ENCODE measurements at regions not wholly inside any gene's neighbourhood (a gene's known extent, or its start where the extent isn't known, plus 50 kb on each side); places are given as distances from the start of the nearest gene placed in this dataset.
"Not testable (repeated sequence)": the region's sequence is repeated elsewhere in the genome, so short reads cannot be mapped to it uniquely, and the experiment has no call there.

DNA sequence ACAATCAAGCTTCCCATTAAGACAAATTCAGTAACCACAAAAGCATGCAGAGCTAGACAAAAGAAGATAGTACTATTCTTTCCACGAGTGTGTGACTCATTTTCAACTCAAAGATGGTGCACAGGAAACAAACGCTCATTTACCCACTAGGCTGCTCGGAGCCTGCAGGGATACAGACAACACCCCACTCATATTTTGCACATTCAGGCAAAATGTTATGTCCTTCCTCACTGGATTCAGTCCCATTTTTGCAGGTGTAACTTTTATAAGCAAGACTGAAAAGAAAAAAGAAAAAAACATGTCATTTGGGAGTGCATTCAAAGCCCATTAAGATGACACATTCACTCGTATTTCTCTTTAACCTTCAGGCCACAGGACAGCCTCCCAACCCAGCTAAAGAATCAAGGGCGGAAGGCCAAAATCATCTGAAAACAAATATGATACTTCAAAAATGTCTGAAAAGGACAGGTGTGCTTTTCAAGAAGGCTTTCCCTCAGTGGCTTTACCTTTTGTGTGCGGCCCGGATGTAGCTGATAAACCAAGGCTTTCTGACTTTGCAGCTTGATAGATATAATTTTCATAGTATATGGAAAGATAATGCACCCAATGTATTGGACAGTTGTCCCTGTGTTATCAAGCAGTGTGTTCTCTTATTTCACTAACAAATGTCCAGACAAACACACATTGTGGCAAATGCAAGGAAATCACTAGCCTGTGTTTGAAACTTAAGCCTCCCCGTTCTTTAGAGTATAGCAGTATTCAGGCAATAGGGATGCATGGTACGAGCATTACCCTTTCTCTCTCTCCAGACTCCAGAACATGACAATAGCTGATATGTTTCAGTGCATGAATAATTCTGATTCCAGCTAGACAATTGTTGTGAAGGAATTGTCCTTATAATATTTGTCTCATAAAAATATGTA, 147.8 kb upstream of the KRR1 start:
- DNase-seq = no peak

DNA sequence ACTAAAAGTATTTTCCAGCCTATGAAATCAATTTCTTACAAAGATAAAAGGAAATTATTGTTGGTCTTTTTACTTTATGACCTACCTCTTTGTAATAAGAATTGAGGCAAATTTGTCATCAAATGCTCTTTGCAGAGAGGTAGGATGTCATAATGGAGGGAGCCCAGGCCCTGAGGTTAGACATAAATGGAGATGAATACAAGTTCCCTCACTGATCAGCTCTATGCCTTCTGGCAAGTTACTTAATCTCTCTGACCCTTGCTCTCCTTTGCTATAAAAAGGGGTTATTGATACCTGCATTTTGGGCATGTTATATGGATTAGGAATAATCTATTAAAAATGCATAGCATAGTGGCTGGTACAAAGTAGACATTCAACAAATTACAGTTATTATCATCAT, 146.9 kb upstream of the KRR1 start:
- no peak for DNase-seq

DNA sequence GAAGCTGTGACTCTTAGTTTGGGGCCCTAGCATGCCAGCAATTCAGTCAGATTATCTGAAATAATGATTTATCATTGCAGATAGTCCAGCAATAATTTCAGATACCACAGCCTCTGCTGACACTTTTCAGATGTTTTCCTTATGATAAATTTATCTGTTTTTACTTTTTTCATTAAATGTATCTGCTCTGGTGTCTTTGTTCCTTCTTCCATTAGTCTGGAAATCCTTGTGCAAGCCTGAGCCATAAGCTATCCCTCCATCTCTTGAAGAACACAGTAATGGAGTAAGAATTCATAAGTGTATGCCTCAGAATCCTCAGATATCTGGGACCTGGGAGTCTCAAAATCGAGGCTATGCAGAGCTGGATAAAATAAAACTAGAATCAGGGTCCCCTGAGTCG, 146.4 kb upstream of the KRR1 start:
- DNase-seq = no peak

DNA sequence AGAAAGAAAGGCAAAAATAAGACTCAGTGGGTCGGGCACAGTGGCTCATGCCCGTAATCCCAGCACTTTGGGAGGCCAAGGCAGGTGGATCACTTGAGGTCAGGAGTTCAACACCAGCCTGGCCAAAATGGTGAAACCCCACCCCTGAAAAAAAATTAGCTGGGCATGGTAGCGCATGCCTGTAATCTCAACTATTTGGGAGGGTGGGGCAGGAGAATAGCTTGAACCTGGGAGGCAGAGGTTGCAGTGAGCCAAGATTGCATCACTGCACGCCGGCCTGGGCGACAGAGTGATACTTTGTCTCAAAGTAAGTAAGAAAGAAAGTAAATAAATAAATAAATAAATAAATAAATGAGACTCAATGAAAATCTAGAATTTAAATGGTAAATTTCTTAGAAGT, 145.9 kb upstream of the KRR1 start:
- not testable (repeated sequence) for DNase-seq

DNA sequence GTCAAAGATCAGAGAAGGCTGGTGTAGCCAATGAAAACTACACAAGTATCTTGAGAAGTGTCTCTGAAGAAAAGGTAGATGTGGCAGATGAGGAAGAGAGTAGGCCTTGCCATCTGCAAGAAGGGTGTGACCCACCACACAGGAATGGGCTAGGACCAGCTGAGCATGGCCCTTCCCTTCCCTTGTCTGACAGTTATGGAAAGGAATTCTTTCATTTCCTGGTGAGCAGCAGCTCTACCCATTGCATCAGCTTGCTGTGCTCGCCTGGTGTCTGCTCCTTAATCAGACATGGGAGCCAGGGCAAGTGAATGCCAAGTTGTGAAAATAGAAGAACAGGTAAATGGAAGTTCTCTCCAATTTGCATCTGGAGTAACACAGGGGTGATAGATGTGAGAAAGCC, 145.2 kb upstream of the KRR1 start:
- no peak for DNase-seq

DNA sequence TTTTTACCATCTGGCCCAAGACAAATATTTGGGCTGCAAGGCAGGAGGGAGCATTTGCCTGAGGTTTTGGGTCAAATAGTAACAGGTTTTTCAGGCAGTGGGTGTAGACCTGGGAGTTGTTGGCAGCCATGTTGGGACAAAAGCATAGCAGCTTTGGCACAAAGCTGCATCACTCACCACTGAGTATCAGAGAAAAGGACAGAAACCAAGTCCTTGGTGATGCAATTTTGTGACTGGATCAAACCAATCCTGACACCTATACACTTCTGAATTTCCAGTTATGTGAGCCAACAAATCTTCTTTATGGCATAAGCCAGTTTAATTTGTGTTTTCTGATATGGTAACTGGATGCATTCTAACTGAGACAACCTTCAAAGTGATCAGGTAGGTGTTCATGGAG, 144.8 kb upstream of the KRR1 start:
- no peak for DNase-seq

DNA sequence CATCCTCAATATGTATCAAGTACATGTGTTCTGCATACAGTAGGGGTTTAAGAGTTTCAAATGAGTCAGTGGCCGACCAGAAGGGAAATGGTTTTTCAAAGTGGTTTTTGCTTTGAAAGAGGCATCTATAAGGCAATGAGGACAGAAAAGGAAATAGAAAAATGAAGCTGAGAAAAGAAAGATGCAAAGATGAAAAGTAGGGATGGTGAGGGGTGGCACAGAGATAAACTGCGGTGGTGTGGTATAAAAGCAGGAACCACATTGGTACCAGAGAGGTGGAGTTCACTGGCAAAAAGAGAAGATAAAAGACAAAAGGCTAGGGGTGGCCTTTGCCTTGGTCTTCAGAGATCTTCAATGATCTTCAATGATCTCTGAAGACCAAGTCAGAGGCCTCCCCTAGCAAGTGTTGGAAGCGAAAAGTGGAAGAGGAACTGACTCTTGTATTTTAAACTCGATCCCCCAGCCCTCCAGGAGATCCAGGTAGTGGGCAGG, 144.0 kb upstream of the KRR1 start:
- DNase-seq = no peak

DNA sequence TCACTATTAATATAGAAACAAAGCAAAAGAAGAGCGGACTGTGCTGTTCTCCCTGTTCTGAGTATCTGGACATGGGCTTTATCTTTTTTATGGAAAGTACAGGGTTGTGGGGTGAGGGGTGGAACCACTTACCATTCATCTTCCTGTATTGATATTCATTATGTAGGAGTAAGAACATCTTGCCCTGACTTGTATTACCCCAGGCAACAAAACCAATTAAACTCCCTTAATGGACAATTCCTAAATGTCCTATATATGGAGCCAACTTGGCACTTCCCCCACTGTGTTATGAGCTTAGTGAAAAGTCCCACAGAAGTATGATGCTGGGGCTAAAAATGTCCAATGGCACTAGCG, 139.9 kb upstream of the KRR1 start:
- DNase-seq = no peak

DNA sequence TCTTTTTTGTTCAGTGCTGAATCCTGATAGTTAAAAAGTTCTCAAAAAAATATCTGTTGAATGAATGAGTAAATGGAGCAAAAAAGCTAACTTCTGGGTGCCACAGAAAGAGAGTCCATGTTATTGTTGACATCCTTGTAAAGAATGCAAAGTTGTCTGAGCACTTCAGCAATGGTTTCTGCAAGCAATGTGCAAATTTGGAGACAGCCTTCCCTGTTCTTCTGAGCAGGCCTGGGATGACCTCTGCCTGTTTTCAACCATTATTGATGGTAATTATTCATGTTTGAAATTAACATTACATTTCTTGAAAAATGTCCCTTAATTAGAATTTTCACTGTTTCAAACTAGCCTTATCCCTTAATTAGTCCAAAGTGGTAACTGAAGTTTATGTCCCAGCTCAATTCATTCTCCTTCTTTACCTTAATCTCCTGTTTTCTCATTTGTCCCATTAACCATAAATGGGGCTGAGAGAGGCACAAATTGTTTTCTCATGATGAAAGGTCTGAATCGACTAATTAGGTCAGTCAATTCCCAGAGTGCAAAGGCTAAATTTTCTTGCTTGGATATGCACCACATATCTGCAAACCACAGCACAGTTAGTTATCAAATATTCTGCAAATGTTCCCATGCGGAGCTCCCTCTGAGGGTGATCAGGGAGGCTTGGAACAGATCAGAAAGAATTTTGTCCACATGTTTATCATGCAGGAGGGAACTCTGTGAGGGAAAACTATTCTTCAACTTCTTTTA, 139.4 kb upstream of the KRR1 start:
- no peak for DNase-seq

DNA sequence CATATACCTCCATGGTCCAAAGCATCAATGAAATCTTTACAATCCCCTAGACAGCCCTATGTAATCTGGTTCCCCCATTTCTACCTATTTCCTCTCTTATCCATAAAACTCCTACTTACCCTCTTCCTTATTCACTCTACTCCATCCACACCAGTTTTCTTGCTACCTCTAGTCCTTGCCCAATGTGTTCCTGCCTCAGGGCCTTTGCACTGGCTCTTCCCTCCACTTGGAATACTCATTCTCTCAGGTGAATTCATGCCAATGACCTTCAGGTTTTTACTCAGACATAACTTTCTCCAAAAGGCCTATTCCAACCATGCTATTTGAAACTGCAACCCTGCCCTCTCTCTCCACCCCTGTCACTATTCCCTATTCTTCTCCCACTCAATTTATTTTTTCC, 138.7 kb upstream of the KRR1 start:
- no peak for DNase-seq

DNA sequence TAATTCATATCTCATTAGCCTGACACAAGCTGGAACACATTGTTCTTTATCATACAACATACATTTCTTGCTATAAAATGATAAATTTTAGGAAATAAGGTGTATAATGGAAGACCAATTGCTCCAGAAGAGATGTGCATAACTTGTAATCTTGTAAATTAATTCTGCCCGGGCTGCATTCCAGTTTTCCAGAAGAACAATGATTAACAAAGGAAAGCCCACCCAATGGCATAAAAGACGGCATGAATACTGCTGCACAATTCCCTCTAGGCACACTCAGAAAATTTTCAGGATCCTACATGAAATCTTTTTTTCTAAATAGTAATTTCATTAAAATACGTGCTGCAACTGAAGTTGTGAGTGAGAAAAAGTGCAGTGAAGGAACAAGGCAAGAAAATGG, 137.4 kb upstream of the KRR1 start:
- no peak for DNase-seq

DNA sequence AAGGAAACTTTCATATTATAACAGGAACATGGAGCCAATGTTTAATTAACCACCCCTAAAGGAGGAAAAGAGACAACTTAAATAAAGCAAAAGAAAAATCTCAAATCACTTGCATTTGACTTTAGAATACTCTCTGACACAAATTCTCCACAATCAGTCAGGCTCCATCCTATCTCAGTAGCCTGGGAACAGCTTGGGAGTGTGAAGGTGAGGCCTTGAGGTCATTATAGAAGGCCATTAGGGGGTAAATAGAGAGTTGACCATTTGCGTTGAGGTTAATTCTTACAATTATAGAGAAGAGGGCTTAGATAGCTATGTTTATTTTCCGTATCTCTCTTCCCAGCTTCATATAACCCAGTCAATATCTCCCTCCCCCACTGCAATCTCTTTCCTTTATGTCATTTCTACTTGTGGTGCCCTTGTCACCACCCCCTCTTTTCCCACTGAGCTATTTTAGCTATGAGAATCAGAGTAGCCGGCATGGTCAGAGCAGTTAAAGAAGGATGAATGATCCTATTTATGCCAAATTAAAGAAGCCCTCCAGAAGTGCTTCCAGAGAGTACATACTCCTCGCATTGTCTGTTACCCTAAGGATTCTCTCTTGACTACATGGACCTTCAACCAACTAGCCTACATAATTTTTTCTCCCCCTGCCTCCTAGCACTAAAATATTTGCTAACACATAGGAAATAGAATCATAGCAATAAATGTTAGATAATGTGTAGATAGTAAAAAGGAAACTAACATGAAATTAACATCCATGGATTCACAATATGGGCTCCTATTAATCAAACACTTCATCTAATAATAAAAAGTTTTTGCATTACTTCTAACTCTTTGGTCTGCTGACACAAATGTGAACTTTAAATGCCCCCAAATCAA, 135.2 kb upstream of the KRR1 start:
- DNase-seq = no peak

DNA sequence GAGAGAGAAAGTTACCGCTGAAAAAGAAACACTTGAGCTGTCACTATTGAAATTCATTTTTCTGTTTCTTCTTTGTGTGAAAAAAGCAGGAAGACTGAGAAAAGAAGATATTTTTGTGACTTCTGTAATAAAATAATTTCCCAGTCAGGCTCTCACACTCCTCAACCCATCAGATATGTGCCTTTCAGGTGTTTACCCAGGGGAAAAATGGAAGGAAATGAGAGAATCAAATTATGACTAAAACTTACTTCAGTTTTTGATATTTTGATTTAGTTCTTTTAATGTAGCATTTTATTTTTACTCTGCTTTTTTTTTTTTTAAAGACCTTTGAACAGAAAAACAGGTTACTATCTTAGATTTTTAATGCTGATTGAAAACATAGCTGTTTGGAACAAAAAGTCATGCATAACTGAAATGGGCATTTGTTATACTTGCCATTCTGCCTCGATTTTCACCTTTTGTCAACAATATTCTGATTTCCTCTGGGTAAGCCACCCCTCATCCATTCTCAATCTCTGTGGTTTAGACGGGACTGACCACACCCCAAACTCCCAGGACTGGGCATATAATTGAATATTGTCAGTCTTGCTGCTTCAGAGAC, 133.2 kb upstream of the KRR1 start:
- DNase-seq = no peak

DNA sequence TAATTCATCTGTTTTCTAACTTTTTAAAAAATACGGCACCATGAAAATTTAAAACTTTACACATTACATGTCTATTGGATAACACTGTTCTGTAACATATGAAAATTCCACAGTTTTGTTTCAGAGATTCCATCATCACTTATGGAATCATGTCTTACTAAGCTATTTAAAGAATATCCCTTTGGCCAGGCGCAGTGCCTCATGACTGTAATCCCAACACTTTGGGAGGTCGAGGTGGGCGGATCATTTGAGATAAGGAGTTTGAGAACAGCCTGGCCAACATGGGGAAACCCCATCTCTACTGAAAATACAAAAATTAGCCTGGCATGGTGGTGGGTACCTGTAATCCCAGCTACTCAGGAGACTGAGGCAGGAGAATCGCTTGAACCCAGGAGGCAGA, 131.7 kb upstream of the KRR1 start:
- not testable (repeated sequence) for DNase-seq

DNA sequence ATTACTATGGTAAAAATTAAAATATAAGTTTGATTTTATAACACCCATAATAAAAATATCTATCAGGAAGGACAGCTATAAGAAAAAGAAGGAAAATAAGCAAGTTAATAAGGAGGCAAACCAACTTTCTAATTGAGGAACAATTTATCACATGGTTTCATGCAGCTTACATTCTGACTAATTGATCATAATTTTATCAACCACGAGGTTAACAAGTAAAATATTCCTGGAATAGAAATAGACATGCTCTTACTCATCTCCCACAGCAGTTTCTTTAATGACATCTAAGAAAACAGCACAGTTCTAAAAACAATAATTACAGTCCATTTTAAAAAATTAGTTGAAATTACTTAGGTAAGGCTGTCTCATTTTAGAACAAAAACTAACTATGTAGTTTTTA, 130.8 kb upstream of the KRR1 start:
- DNase-seq = no peak

DNA sequence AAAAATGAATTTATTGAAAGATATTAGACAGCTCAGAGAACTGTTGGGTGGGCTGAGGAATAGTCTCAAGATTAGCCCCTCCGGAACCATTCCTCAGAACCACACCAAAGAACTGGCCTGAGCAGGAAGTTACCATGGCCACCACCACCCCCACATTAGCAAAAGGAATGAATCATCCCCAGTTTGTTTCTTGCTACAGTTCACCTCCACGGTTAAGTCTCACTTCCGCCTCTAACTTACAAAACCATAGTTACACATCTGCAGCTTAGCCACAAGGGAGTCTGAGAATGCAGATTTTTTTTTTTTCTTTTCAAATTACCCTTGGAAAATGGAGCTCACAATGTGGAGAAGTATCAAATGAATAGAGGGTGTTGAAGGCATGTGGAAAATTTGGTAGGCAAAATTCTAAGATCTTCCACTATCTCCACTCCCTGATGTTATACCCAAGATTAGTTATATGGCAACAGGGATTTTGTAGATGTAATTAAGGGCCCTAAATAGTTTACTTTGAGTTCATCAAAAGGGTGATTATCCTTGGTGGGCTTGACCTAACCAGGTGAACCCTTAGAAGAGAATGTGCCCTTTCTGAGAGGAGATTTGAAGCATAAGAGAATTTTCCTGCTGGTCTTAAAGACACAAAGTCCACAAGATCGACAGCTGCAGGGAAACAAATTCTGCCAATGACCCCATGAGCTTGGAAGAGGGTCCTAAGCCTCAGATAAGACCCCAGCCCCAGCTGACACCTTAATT, 129.8 kb upstream of the KRR1 start:
- no peak for DNase-seq

DNA sequence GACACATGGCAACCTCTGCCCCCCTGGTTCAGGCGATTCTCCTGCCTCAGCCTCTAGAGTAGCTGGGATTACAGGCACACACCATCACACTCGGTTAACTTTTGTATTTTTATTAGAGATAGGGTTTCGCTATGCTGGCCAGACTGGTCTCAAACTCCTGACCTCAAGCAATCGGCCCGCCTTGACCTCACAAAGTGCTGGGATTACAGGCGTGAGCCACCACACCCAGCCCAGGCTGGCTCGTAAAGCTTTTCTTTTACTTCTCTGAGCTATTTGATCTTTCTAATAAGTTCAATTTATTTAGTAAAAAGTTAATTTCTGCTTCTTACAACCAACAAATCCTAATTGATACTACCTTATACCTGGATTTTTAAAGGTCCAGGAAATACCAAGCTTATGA, 127.4 kb upstream of the KRR1 start:
- DNase-seq = no peak

DNA sequence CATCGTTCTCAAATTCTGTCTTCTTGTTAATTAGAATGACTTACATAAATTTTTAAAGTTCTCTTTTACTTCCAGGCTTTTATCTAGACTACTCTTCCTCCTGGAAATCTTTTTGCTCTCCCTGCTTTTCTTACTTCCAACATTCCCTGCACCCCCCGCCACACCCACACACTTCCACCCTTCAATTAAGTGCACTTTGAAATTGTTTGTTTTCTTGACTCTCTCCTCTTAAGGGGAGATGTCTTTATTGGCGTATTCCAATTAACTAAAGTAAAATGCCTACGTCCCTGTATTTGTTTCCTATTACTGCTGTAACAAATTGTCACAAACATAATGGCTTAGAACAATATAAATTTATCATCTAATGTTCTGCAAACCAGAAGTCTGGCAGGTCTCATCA, 125.2 kb upstream of the KRR1 start:
- DNase-seq = no peak

DNA sequence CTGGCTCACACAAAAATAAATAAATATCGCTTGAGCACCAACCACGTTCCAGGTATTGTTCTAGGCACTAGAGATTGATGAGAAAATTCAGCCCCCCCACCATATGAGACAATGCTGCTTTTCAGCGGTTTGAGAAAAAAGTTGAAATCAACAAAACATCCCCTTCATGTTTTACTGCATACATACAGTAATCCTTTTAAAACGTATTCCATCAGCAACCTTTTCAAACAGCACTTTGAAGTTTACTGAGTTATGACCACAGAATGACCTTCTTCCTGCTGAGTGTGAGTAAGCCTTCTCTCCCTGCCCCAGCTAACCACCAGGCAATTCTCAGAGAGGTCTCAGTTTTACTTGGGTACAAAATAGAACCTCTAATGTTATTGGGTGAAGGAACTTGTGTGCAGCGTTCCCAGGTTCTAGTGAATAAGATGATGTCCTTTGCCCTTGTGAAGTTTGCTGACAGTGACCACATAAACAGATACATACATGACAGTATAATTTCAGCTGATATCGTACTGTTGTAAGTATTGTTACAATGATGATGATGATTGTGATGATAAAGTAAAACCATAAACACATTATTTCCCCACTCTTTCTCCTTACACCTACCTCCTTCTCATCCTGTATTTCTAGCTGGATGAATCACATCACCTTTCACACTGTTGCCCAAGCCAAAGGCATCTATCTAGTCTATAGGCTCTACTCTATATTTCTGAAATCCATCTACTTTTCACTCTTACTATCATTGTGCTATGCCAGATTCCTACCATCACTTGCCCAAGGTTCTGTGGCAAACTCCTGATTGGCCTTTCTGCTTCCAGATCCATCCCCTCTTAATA, 124.4 kb upstream of the KRR1 start:
- DNase-seq = no peak

DNA sequence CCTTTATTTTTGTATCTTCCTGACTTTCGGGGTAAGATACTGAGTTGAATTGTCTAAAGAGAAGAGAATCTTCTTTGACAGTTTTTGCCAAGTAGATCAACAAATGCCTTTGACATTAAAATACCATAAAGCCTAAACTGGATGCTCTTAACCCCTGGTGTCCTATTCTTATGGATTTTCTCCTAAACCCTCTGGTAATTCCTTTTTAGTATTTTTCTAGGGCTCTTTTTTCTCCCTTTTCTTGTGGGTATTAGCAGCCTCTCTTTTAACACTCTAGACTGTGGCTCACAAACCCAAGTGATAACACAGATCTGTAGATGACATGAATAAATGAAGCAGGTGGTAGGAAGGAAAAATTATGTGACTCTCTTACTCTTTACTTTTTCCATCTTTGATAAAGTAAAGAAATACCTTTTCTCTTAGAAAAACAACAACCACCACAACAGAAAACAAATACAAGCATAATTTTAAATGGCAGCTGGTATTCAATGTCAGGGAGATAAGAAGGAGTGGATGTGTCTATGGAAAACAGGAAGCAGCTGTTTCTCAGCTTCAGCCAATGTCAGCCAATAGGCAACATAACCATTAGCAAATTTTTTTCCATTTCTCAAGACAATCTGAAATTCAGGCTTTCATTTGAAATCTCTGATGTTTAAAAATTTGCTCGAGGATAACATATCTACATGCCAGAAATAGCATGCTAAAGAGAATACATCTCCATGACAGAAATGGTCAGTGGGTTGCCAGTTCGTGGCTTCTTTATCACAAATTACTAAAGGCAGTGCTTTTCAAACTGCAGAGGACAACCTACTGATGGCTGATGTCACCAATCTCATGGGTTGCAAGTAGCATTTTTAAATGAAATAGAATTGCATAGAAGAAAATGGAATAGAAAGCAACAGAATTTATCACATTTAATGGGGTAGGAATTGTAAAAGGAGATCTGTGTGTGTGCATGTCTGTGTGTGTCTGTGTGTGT, 123.1 kb upstream of the KRR1 start:
- no peak for DNase-seq
